NOMO-1 treated with DMSO at 0.1 percent for 48 hours (cell line): ENCODE measurements at regions not wholly inside any gene's neighbourhood (a gene's known extent, or its start where the extent isn't known, plus 50 kb on each side); places are given as distances from the start of the nearest gene placed in this dataset.

ENCODE experiments used
- DNase-seq: peaks from one replicate; lab custom pipeline; 2025; ENCODE audit not compliant: unreplicated experiment; lab: John Stamatoyannopoulos, UW

DNA sequence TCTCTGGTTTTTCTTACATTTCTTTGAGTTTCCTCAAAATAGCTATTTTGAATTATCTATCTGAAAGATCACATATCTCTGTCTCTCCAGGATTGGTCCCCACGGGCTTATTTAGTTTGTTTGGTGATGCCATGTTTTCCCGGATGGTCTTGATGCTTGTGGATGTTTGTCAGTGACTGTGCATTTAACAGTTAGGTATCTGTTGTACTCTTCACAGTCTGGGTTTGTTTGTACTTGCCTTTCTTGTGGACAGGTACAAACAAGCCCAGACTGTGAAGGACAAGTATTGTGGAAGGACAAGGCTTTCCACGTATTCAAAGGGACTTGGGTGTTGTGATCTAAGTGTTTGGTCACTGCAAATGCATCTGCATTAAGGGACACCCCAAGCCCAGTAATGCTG is 49.9 kb upstream of the TOP1 start:
- no peak for DNase-seq
